SU-DHL-6 (cell line): ENCODE measurements at regions not wholly inside any gene's neighbourhood (a gene's known extent, or its start where the extent isn't known, plus 50 kb on each side); places are given as distances from the start of the nearest gene placed in this dataset.

Experiments used
- H2AFZ ChIP-seq: fragments of 200-600 bp; sonication (generic); 2 replicates; pipeline ENCODE4 v1.6.1; 2014; ENCODE audit warnings: low read depth, mild to moderate bottlenecking, moderate library complexity, mixed read lengths, antibody characterized with exemption, low read length; ENCODE audit not compliant: severe bottlenecking
- H3F3A ChIP-seq: fragments of 200-600 bp; shearing (Covaris generic); 2 replicates; pipeline ENCODE4 v1.6.0; 2016; ENCODE audit warnings: antibody characterized with exemption, mild to moderate bottlenecking; ENCODE audit not compliant: insufficient read depth
- H3K27ac ChIP-seq: fragments of 200-600 bp; sonication (generic); 2 replicates; pipeline ENCODE4 v1.5.1; 2016; ENCODE audit warnings: low read depth, mild to moderate bottlenecking, low read length, moderate library complexity, mixed read lengths
- H3K27me3 ChIP-seq: fragments of 200-600 bp; sonication (generic), shearing (Covaris generic); 2 replicates; pipeline ENCODE4 v1.6.0; 2014; ENCODE audit warnings: mild to moderate bottlenecking, low read length
- H3K36me3 ChIP-seq: fragments of 200-600 bp; sonication (generic); 2 replicates; pipeline ENCODE4 v1.6.1; 2014; ENCODE audit warnings: mild to moderate bottlenecking, low read length, mixed read lengths
- H3K4me2 ChIP-seq: fragments of 300-600, 200-600 bp; shearing (Covaris generic), sonication (generic); 2 replicates; pipeline ENCODE4 v1.6.0; 2014; ENCODE audit warnings: low read length, low read depth, mild to moderate bottlenecking; ENCODE audit not compliant: poor library complexity, severe bottlenecking
- H3K4me3 ChIP-seq: fragments of 200-600 bp; sonication (generic); 2 replicates; pipeline ENCODE4 v1.5.1; 2014; ENCODE audit warnings: antibody characterized with exemption, low read length, mild to moderate bottlenecking, mixed read lengths; ENCODE audit not compliant: insufficient read depth, poor library complexity, severe bottlenecking
- H3K79me2 ChIP-seq: fragments of 200-600 bp; sonication (generic); 2 replicates; pipeline ENCODE4 v1.6.1; 2014; ENCODE audit warnings: mild to moderate bottlenecking, low read length, moderate library complexity; ENCODE audit not compliant: insufficient read depth
- H3K9ac ChIP-seq: fragments of 200-600 bp; sonication (generic); 2 replicates; pipeline ENCODE4 v1.7.0; 2014; ENCODE audit warnings: mild to moderate bottlenecking, low read length
- H3K9me2 ChIP-seq: fragments of 200-600 bp; sonication (generic); replicated peaks from 2 replicates; pipeline ENCODE4 v1.6.1; 2014; ENCODE audit warnings: low read length; ENCODE audit not compliant: insufficient read depth
- H3K9me3 ChIP-seq: fragments of 200-600 bp; sonication (generic); 2 replicates; pipeline ENCODE4 v1.6.1; 2014; ENCODE audit warnings: low read length, mixed read lengths; ENCODE audit not compliant: insufficient read depth
- H4K20me1 ChIP-seq: fragments of 200-600 bp; sonication (generic); 2 replicates; pipeline ENCODE4 v1.6.1; 2014; ENCODE audit warnings: low read depth, mild to moderate bottlenecking, antibody characterized with exemption, low read length, moderate library complexity, mixed read lengths
- EZH2phosphoT487 ChIP-seq: fragments of 200-600 bp; sonication (generic), shearing (Covaris generic); conservative IDR thresholded peaks from 2 replicates; pipeline ENCODE4 v1.6.1; 2018; ENCODE audit warnings: mild to moderate bottlenecking, antibody characterized with exemption, low read length, moderate library complexity, mixed read lengths
- TF ChIP-seq, protein P1 (sequence below): fragments of 200-600 bp; sonication (generic); IDR thresholded peaks from one replicate; pipeline ENCODE4 v1.5.1; 2017; ENCODE audit warnings: antibody characterized with exemption, mild to moderate bottlenecking, low read length, moderate library complexity; ENCODE audit not compliant: insufficient read depth, poor library complexity, severe bottlenecking

DNA sequence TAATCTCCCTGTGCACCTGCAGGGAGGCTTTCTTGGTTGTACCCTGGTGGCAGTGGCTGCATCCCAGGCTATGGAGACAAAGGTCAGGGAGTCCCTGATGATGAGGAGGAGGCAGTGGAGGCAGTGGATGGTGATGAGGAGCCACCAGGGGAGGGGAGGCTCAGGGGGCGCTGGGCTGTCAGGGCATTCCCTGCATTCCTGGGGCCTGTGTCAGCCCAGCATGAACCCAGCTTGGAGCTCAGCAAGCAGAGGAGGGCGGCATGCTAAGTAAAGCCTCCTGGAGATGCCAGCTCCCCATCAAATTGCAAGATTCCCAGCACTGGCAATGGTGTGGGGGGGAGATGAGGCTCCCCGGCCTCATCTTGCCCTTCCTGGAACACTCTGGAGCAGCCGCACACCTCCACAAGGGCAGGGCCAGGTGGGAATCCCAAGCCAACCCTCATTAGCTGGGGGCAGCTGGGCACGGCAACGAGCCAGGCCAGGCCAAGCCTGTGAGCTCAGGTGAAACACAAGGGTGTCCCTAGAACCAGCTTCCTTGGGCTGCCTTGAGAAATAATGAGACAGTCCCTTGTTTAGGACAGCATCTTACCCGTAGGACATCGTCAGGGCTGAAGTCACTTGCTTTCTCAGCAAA, 469.5 kb downstream of the MATN1 start:
- Histone ChIP-seq H3K27ac (no peak overlapping the region), H3F3A (no peaks in the 10 kb centered on the region), H3K9me2 (no peaks in the 10 kb centered on the region), H3K9ac (no peak overlapping the region), H3K4me2 (no peak overlapping the region), H3K9me3 (no peaks in the 10 kb centered on the region), H3K36me3 (no peaks in the 10 kb centered on the region), H3K4me3 (no peak overlapping the region), H2AFZ (no peak overlapping the region), H3K79me2 (no peaks in the 10 kb centered on the region), H4K20me1 (no peaks in the 10 kb centered on the region), H3K27me3 (no peaks in the 10 kb centered on the region)
- TF ChIP-seq EZH2phosphoT487: no peak
- TF ChIP-seq, protein P1, sequence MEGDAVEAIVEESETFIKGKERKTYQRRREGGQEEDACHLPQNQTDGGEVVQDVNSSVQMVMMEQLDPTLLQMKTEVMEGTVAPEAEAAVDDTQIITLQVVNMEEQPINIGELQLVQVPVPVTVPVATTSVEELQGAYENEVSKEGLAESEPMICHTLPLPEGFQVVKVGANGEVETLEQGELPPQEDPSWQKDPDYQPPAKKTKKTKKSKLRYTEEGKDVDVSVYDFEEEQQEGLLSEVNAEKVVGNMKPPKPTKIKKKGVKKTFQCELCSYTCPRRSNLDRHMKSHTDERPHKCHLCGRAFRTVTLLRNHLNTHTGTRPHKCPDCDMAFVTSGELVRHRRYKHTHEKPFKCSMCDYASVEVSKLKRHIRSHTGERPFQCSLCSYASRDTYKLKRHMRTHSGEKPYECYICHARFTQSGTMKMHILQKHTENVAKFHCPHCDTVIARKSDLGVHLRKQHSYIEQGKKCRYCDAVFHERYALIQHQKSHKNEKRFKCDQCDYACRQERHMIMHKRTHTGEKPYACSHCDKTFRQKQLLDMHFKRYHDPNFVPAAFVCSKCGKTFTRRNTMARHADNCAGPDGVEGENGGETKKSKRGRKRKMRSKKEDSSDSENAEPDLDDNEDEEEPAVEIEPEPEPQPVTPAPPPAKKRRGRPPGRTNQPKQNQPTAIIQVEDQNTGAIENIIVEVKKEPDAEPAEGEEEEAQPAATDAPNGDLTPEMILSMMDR: no peak

DNA sequence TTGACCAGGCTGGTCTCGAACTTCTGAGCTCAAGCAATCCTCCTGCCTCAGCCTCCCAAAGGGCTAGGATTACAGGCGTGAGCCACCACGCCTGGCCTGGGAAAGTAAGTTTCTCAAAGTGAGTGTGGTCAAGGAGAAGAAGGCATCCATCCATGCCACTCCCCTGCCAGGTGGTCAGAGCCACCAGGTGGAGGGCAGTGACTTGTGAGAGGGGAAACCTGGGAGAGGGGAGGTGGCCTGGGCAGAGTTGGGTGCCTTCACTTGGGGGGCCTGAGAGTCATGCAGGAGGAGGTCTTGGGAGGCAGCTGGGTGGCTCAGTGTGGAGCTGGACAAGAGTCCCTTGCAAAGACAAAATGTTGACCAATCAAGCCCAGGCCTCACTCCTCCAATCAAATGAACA, 470.0 kb downstream of the MATN1 start:
- Histone ChIP-seq H2AFZ (no peak overlapping the region), H3F3A (no peaks in the 10 kb centered on the region), H3K9me2 (no peaks in the 10 kb centered on the region), H3K27ac (no peak overlapping the region), H4K20me1 (no peaks in the 10 kb centered on the region), H3K4me3 (no peak overlapping the region), H3K9me3 (no peaks in the 10 kb centered on the region), H3K4me2 (no peak overlapping the region), H3K27me3 (no peaks in the 10 kb centered on the region), H3K9ac (no peak overlapping the region), H3K79me2 (no peaks in the 10 kb centered on the region), H3K36me3 (no peaks in the 10 kb centered on the region)
- no peak for TF ChIP-seq EZH2phosphoT487
- TF ChIP-seq, protein P1: no peak

DNA sequence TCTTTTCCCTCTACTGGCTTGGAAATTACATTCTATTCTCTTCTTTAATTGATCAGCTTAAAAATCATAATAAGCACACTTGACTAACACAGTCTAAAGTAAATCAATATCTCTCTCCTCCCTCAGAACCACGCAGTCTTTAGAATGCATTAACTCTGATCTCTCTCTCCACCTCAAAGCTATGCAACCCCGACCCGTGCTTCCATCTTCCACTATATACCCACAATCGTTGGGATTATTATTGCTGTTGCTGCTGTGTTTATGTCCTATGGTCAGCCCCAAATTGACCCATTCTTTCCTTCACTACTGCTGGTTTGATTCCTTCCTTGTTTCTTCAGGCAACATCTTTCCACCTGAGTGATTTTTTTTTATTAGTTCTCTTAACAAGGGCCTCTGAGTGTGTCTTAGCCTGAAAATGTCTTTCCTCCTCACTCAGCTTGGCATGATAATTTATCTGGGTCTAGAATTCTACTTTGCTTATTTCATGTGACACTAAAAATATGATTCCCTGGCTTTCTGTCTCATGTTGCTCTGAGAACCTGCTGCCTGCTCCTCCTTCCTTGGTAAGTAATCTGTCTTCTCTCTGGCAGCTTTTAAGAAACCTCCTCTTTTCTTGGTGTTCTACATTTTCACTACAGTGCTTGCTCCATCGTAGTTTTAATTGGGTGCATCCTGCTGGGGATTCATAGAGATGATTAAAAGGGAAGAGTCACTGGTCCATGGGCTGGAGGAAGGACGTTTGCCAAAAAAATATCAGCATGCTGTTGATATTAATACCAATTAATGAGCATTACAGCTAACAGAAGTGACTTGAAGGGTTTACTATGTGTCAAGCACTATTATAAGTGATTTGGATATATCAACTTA, 472.2 kb downstream of the MATN1 start:
- H2AFZ ChIP-seq: no peak overlapping the region
- TF ChIP-seq, protein P1: no peak
- TF ChIP-seq EZH2phosphoT487: no peak
- no peak overlapping the region for H3K9ac ChIP-seq
- H3K4me2 ChIP-seq: no peak overlapping the region
- no peaks in the 10 kb centered on the region for H3K9me2 ChIP-seq
- no peaks in the 10 kb centered on the region for H3K36me3 ChIP-seq
- no peaks in the 10 kb centered on the region for H3K9me3 ChIP-seq
- H3K27ac ChIP-seq: no peak overlapping the region
- no peaks in the 10 kb centered on the region for H3K79me2 ChIP-seq
- no peaks in the 10 kb centered on the region for H3K27me3 ChIP-seq
- H4K20me1 ChIP-seq: no peaks in the 10 kb centered on the region
- no peaks in the 10 kb centered on the region for H3F3A ChIP-seq
- H3K4me3 ChIP-seq: no peak overlapping the region
